ENCODE measurements at regions not wholly inside any gene's neighbourhood (a gene's known extent, or its start where the extent isn't known, plus 50 kb on each side); places are given as distances from the start of the nearest gene placed in this dataset.

GRCh38 chr1:227449051-227449450, 114.3 kb upstream of the ZNF678 start (continued):
- peak; percentile 56; the same call in 1 of the 2 replicates for TF ChIP-seq ESRRA (IDR thresholded peaks at IDR 0.05; ENCODE audit: borderline replicate concordance, low read depth)
- peak; percentile 77 to 78 (median 77); a peak in 5 of 6 replicates for TF ChIP-seq CTCF (IDR thresholded peaks at IDR 0.05 in 2 of 3, conservative IDR thresholded peaks at IDR 0.05 in 1 of 3; ENCODE audit: insufficient read depth in 2 of 3, low read depth in 1 of 3, low read length in 3 of 3)
- TF ChIP-seq ZNF77 (CRISPR knock-in tag; IDR thresholded peaks at IDR 0.05): no peak
- TF ChIP-seq SMAD4 (CRISPR knock-in tag; conservative IDR thresholded peaks at IDR 0.05): no peak
- no peak for TF ChIP-seq FOXK1 (CRISPR knock-in tag; IDR thresholded peaks at IDR 0.05; ENCODE audit: borderline replicate concordance)
- TF ChIP-seq GATAD2A (IDR thresholded peaks at IDR 0.05): no peak
- no peak for TF ChIP-seq SMAD1 (IDR thresholded peaks at IDR 0.05; ENCODE audit: low read depth, low read length, partially characterized antibody)
- no peak for TF ChIP-seq E2F4 (CRISPR knock-in tag; IDR thresholded peaks at IDR 0.05; ENCODE audit: low read depth)
- TF ChIP-seq, protein P1, sequence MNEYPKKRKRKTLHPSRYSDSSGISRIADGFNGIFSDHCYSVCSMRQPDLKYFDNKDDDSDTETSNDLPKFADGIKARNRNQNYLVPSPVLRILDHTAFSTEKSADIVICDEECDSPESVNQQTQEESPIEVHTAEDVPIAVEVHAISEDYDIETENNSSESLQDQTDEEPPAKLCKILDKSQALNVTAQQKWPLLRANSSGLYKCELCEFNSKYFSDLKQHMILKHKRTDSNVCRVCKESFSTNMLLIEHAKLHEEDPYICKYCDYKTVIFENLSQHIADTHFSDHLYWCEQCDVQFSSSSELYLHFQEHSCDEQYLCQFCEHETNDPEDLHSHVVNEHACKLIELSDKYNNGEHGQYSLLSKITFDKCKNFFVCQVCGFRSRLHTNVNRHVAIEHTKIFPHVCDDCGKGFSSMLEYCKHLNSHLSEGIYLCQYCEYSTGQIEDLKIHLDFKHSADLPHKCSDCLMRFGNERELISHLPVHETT (CRISPR knock-in tag; conservative IDR thresholded peaks at IDR 0.05 in 1 of 2, IDR thresholded peaks at IDR 0.05 in 1 of 2): no peak
- TF ChIP-seq GMEB1 (CRISPR knock-in tag; IDR thresholded peaks at IDR 0.05): no peak
- TF ChIP-seq, protein P2, sequence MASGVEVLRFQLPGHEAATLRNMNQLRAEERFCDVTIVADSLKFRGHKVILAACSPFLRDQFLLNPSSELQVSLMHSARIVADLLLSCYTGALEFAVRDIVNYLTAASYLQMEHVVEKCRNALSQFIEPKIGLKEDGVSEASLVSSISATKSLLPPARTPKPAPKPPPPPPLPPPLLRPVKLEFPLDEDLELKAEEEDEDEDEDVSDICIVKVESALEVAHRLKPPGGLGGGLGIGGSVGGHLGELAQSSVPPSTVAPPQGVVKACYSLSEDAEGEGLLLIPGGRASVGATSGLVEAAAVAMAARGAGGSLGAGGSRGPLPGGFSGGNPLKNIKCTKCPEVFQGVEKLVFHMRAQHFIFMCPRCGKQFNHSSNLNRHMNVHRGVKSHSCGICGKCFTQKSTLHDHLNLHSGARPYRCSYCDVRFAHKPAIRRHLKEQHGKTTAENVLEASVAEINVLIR (CRISPR knock-in tag; IDR thresholded peaks at IDR 0.05): no peak
- TF ChIP-seq KDM4B (IDR thresholded peaks at IDR 0.05; ENCODE audit: borderline replicate concordance in 2 of 2, low read depth in 1 of 2): no peak
- 0 out of 4 replicates have a peak, but pooled peaks of 1 of the 2 experiments have one; percentile 19 for TF ChIP-seq NRF1 (conservative IDR thresholded peaks at IDR 0.05 in 1 of 2, IDR thresholded peaks at IDR 0.05 in 1 of 2)
- no peak for TF ChIP-seq MTA1 (IDR thresholded peaks at IDR 0.05; ENCODE audit: borderline replicate concordance)
- TF ChIP-seq GABPB2 (CRISPR knock-in tag; conservative IDR thresholded peaks at IDR 0.05): no peak
- TF ChIP-seq LCOR (CRISPR knock-in tag; IDR thresholded peaks at IDR 0.05): 0 out of 2 replicates have a peak, but pooled peaks have one; percentile 35
- TF ChIP-seq ZBTB8A (IDR thresholded peaks at IDR 0.05; ENCODE audit: partially characterized antibody): no peak
- no peak for TF ChIP-seq NR2C1 (IDR thresholded peaks at IDR 0.05)
- TF ChIP-seq NR2C1 (tag; IDR thresholded peaks at IDR 0.05): no peak
- peak in 1 of 3 experiments; percentile 30 for TF ChIP-seq YY1 (IDR thresholded peaks at IDR 0.05; ENCODE audit: borderline replicate concordance in 1 of 3, control insufficient read depth in 1 of 3, extremely low read depth in 1 of 3, insufficient read depth in 3 of 3, insufficient read length in 1 of 3, insufficient replicate concordance in 2 of 3, low read depth in 1 of 3, low read length in 2 of 3)
- peak; percentile 28 to 77 for TF ChIP-seq RAD21 (CRISPR knock-in tag; conservative IDR thresholded peaks at IDR 0.05 in 1 of 2, IDR thresholded peaks at IDR 0.05 in 1 of 2)
